C4-2B (cell line): ENCODE measurements at regions not wholly inside any gene's neighbourhood (a gene's known extent, or its start where the extent isn't known, plus 50 kb on each side); places are given as distances from the start of the nearest gene placed in this dataset.

Experiments
- ZFX ChIP-seq: fragments of 450-650 bp; IDR thresholded peaks from 2 replicates; pipeline ENCODE4 v1.6.1; 2017
- TF ChIP-seq, protein P1 (sequence below): fragments of 450-650 bp; conservative IDR thresholded peaks from 2 replicates; pipeline ENCODE4 v1.5.1; 2017; ENCODE audit warnings: mild to moderate bottlenecking

DNA sequence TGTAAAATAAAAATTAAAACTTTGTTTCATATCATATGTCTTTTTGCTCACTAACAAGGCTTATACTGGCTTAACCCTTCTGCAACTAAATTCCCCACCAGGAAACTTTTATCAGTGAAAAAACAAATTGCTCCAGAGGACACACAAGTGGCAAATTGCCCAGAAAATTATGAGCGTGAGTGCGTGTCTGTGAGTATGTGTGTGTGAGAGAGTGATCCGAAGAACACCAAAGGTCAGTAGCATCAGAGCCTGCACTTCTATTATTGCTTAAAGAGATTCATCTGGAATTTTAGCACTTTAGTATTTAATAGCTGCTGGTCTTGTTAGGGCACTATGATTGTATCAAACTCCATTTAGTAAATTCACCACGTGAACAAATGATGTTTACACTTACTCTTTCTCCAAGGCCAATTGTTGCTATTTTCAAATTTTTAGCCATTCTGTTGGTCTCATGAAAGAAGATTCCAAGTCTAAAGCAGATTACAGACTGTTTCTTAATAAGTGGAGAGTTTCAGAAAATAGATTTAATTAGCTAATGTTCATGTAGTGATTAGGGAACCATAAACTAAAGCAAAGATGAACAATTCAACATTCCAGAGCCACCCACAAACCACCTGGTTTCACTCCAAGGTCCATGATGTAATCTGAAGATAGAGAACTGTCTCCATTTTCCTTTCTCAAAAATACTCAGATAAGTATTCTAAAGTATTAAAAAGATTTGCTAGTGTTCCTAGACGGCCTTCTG is 91.1 kb upstream of the IL12A start:
- TF ChIP-seq, protein P1, sequence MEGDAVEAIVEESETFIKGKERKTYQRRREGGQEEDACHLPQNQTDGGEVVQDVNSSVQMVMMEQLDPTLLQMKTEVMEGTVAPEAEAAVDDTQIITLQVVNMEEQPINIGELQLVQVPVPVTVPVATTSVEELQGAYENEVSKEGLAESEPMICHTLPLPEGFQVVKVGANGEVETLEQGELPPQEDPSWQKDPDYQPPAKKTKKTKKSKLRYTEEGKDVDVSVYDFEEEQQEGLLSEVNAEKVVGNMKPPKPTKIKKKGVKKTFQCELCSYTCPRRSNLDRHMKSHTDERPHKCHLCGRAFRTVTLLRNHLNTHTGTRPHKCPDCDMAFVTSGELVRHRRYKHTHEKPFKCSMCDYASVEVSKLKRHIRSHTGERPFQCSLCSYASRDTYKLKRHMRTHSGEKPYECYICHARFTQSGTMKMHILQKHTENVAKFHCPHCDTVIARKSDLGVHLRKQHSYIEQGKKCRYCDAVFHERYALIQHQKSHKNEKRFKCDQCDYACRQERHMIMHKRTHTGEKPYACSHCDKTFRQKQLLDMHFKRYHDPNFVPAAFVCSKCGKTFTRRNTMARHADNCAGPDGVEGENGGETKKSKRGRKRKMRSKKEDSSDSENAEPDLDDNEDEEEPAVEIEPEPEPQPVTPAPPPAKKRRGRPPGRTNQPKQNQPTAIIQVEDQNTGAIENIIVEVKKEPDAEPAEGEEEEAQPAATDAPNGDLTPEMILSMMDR, result no peak
- TF ChIP-seq ZFX, result no peak
